K562 (cell line): ENCODE measurements at regions not wholly inside any gene's neighbourhood (a gene's known extent, or its start where the extent isn't known, plus 50 kb on each side); places are given as distances from the start of the nearest gene placed in this dataset.

ENCODE experiments used
- CTCF ChIP-seq, 3 experiments: IDR thresholded peaks in 2 of 3; conservative IDR thresholded peaks in 1 of 3; 2 replicates each; pipeline ENCODE4 v1.5.1; 2011 to 2012; ENCODE audit warnings: low read length in 3 of 3, mild to moderate bottlenecking in 3 of 3, control low read depth in 2 of 3, improper control_type of control experiment in 1 of 3, inconsistent platforms in 1 of 3, low read depth in 1 of 3, mixed read lengths in 1 of 3, moderate library complexity in 1 of 3; ENCODE audit not compliant: insufficient read depth in 2 of 3
- ELF1 ChIP-seq: fragments of 200-800 bp; sonication (Bioruptor generic); IDR thresholded peaks from 2 replicates; pipeline ENCODE4 v1.6.1; 2016; ENCODE audit warnings: missing genetic modification characterization, missing compliant biosample characterization
- KAT7 ChIP-seq: sonication (generic); formaldehyde crosslinking; IDR thresholded peaks from 2 replicates; pipeline ENCODE4 v1.8.0; 2022; ENCODE audit warnings: missing genetic modification reagents, mild to moderate bottlenecking, borderline replicate concordance
- MAZ ChIP-seq, 2 experiments: fragments of 450-650 bp in 1 of 2; sonication (generic) in 1 of 2; formaldehyde crosslinking; IDR thresholded peaks in 1 of 2; conservative IDR thresholded peaks in 1 of 2; 2 replicates each; pipeline versions ENCODE4 v1.4.0 to v1.5.0; 2020; ENCODE audit warnings: mild to moderate bottlenecking in 1 of 2, missing genetic modification reagents in 1 of 2
- MNT ChIP-seq, 2 experiments: fragments of 450-650 bp; conservative IDR thresholded peaks; 2 replicates each; pipeline ENCODE4 v1.6.1; 2017; ENCODE audit warnings: mild to moderate bottlenecking in 2 of 2, moderate library complexity in 2 of 2
- POLR2A ChIP-seq: fragments of 450-650 bp; conservative IDR thresholded peaks from 2 replicates; pipeline ENCODE4 v1.6.1; 2016
- POLR2AphosphoS2 ChIP-seq: IDR thresholded peaks from 2 replicates; pipeline ENCODE4 v1.6.1; 2012; ENCODE audit warnings: low read length, improper control_type of control experiment
- POLR2H ChIP-seq: IDR thresholded peaks from 2 replicates; pipeline ENCODE4 v1.6.1; 2016; ENCODE audit warnings: missing genetic modification characterization, low read depth, mild to moderate bottlenecking, control low read depth, missing compliant biosample characterization, moderate library complexity
- SMARCB1 ChIP-seq: IDR thresholded peaks from 2 replicates; pipeline ENCODE4 v1.6.1; 2011; ENCODE audit warnings: improper control_type of control experiment, low read depth; ENCODE audit not compliant: insufficient read length
- TAF1 ChIP-seq: IDR thresholded peaks from 2 replicates; pipeline ENCODE4 v1.6.1; 2011; ENCODE audit warnings: mild to moderate bottlenecking, low read length, moderate library complexity; ENCODE audit not compliant: insufficient read depth, control insufficient read depth, severe bottlenecking; ENCODE audit errors: extremely low read depth
- XRCC3 ChIP-seq: fragments of 450-650 bp; IDR thresholded peaks from 2 replicates; pipeline ENCODE4 v1.6.1; 2017; ENCODE audit warnings: mild to moderate bottlenecking, moderate library complexity
- ZSCAN29 ChIP-seq: fragments of 450-650 bp; IDR thresholded peaks from 2 replicates; pipeline ENCODE4 v1.6.1; 2017

GRCh38 chr11:28704801-28705200 is 596.6 kb downstream of the METTL15 start:
- no peak for TF ChIP-seq ELF1 (tag)
- no peak for TF ChIP-seq ZSCAN29
- no peak for TF ChIP-seq POLR2A
- no peak for TF ChIP-seq KAT7 (CRISPR knock-in tag)
- TF ChIP-seq CTCF (IDR thresholded peaks at IDR 0.05 in 2 of 3, conservative IDR thresholded peaks at IDR 0.05 in 1 of 3; ENCODE audit: insufficient read depth in 2 of 3, low read depth in 1 of 3, low read length in 3 of 3) = no peak
- TF ChIP-seq POLR2AphosphoS2 = no peak
- no peak for TF ChIP-seq TAF1
- no peak for TF ChIP-seq MAZ (CRISPR knock-in tag; conservative IDR thresholded peaks at IDR 0.05 in 1 of 2, IDR thresholded peaks at IDR 0.05 in 1 of 2)
- no peak for TF ChIP-seq POLR2H
- TF ChIP-seq SMARCB1 = no peak
- no peak for TF ChIP-seq MNT (conservative IDR thresholded peaks at IDR 0.05)
- TF ChIP-seq XRCC3 = no peak
